Neural progenitor cell (in vitro differentiated cells): ENCODE measurements at regions not wholly inside any gene's neighbourhood (a gene's known extent, or its start where the extent isn't known, plus 50 kb on each side); places are given as distances from the start of the nearest gene placed in this dataset.

Source experiments
- CTCF ChIP-seq: fragments of 200-600 bp; sonication (generic); IDR thresholded peaks from 2 replicates; pipeline ENCODE4 v1.5.1; 2017; ENCODE audit warnings: antibody characterized with exemption, mild to moderate bottlenecking
- EZH2 ChIP-seq: fragments of 200-600 bp; sonication (generic); IDR thresholded peaks from 2 replicates; pipeline ENCODE4 v1.6.1; 2017; ENCODE audit warnings: antibody characterized with exemption, mild to moderate bottlenecking, moderate library complexity
- EZH2phosphoT487 ChIP-seq: fragments of 200-600 bp; sonication (generic); IDR thresholded peaks from 2 replicates; pipeline ENCODE4 v1.6.1; 2017; ENCODE audit warnings: antibody characterized with exemption

GRCh38 chr5:96280946-96281393 lies 152.1 kb downstream of the PCSK1 start:
- TF ChIP-seq CTCF (no peak), EZH2 (no peak), EZH2phosphoT487 (no peak)
